Adrenal gland (tissue), 9 donors: ENCODE measurements at regions not wholly inside any gene's neighbourhood (a gene's known extent, or its start where the extent isn't known, plus 50 kb on each side); places are given as distances from the start of the nearest gene placed in this dataset.
"Not testable (repeated sequence)": the region's sequence is repeated elsewhere in the genome, so short reads cannot be mapped to it uniquely, and the experiment has no call there.

Source experiments
- DNase-seq, 7 donors: peaks; one replicate each; pipeline ENCODE4 v3.0.0-alpha.2; 2019 to 2020
- H3K27ac ChIP-seq, 5 donors: fragments of 200-600 bp; sonication (generic) in 4 of 5; 1 replicate in 3 of 5; 2 replicates in 2 of 5; pipeline versions ENCODE4 v1.5.1 to v1.8.0; 2016 to 2020; ENCODE audit warnings: mild to moderate bottlenecking in 1 of 5
- H3K27me3 ChIP-seq: fragments of 200-600 bp; 2 replicates; pipeline ENCODE4 v1.8.0; 2021
- H3K36me3 ChIP-seq, 2 donors: fragments of 200-600 bp; replicated peaks in 1 of 2; 1 replicate in 1 of 2; 2 replicates in 1 of 2; pipeline versions ENCODE4 v1.5.1 to v1.8.0; 2018 to 2022
- H3K4me1 ChIP-seq, 2 donors: fragments of 200-600 bp; replicated peaks in 1 of 2; 1 replicate in 1 of 2; 2 replicates in 1 of 2; pipeline versions ENCODE4 v1.5.1 to v1.8.0; 2018 to 2021
- H3K4me3 ChIP-seq, 4 donors: fragments of 200-600 bp; sonication (generic) in 3 of 4; one replicate each; pipeline ENCODE4 v1.5.1; 2016 to 2018
- H3K9me3 ChIP-seq, 3 donors: fragments of 200-600 bp; sonication (generic) in 1 of 3; replicated peaks in 1 of 3; 1 replicate in 2 of 3; 2 replicates in 1 of 3; pipeline versions ENCODE4 v1.5.1 to v1.8.0; 2016 to 2021
- CTCF ChIP-seq, 6 experiments: fragments of 450-650 bp in 4 of 6; fragments of 200-600 bp in 2 of 6; sonication (generic) in 1 of 6; IDR thresholded peaks; 1 replicate in 5 of 6; 2 replicates in 1 of 6; pipeline versions ENCODE4 v1.5.1 to v1.8.0; 2016 to 2021; ENCODE audit warnings: antibody characterized with exemption in 6 of 6, mild to moderate bottlenecking in 2 of 6, moderate library complexity in 1 of 6
- POLR2A ChIP-seq, 2 donors: fragments of 450-650 bp; IDR thresholded peaks; one replicate each; pipeline ENCODE4 v1.6.1; 2017; ENCODE audit warnings: antibody characterized with exemption in 2 of 2, mild to moderate bottlenecking in 2 of 2, moderate library complexity in 1 of 2
- WGBS, 4 donors: extraction: QIAGEN DNeasy Blood & Tissue Kit in 2 of 4; methylation state at CpG; one replicate each; pipeline versions ENCODE4 v1.1.5 to v1.1.7; 2013 to 2017; 5-methylcytosine and 5-hydroxymethylcytosine counted together
- intact Hi-C, 2 donors: fragments of 100-400 bp; cut with DNase I; formaldehyde crosslinking; loops; one replicate each; pipeline versions ENCODE4 v1.14.1 to v1.15.0; 2022 to 2023
- donor health status: healthy with polysubstance abuse.
- donor health status: Bipolar disorder and iron deficiency.
- donor health status: DM: yes; HTN: yes; CAD: no.
- donor health status: DM: no; HTN: no; CAD: no.
- donor health status: DM: no; HTN: no; CAD: no.

- Histone ChIP-seq H3K9me3 (no peaks in the 10 kb centered on the region), H3K36me3 (no peaks in the 10 kb centered on the region), H3K27me3 (no peaks in the 10 kb centered on the region), H3K4me1 (no peaks in the 10 kb centered on the region), H3K4me3 (no peak overlapping the region), H3K27ac (no peak overlapping the region)
- intact Hi-C loops, result no loop called here
- no peak for DNase-seq
- TF ChIP-seq POLR2A (IDR thresholded peaks at IDR 0.05), result no peak
- no peak for TF ChIP-seq CTCF (IDR thresholded peaks at IDR 0.05)
Observed at GRCh38 chr14:38567703-38568102, 311.8 kb upstream of the CLEC14A start.

- no peak for DNase-seq
- TF ChIP-seq CTCF (IDR thresholded peaks at IDR 0.05) (no peak), POLR2A (IDR thresholded peaks at IDR 0.05) (no peak)
- no peak overlapping the region for H3K4me3 ChIP-seq
- H3K27me3 ChIP-seq, result no peaks in the 10 kb centered on the region
- no peaks in the 10 kb centered on the region for H3K36me3 ChIP-seq
- no peak overlapping the region for H3K27ac ChIP-seq
- no peaks in the 10 kb centered on the region for H3K4me1 ChIP-seq
- no peaks in the 10 kb centered on the region for H3K9me3 ChIP-seq
- intact Hi-C loops, result no loop called here
Observed at GRCh38 chr14:38561657-38562056, 305.8 kb upstream of the CLEC14A start.

GRCh38 chr14:38559711-38560110 is 303.8 kb upstream of the CLEC14A start:
- intact Hi-C loops, result no loop called here
- Histone ChIP-seq H3K4me1 (no peaks in the 10 kb centered on the region), H3K4me3 (no peak overlapping the region), H3K9me3 (no peaks in the 10 kb centered on the region), H3K27me3 (no peaks in the 10 kb centered on the region), H3K36me3 (no peaks in the 10 kb centered on the region), H3K27ac (no peak overlapping the region)
- no peak for TF ChIP-seq POLR2A (IDR thresholded peaks at IDR 0.05)
- TF ChIP-seq CTCF (IDR thresholded peaks at IDR 0.05), result no peak
- 55 to 90% (median 72%) methylated on average over 1 to 2 of the region's 2 CpGs for WGBS, 4 donors
- DNase-seq, result no peak

GRCh38 chr14:38557391-38557790 is 301.5 kb upstream of the CLEC14A start:
- DNase-seq, H3K27ac ChIP-seq, H3K27me3 ChIP-seq, H3K9me3 ChIP-seq, H3K4me1 ChIP-seq, H3K4me3 ChIP-seq, H3K36me3 ChIP-seq, intact Hi-C loops: not testable (repeated sequence)

GRCh38 chr14:38556252-38556651 is 300.4 kb upstream of the CLEC14A start:
- no peaks in the 10 kb centered on the region for H3K36me3 ChIP-seq
- no peak overlapping the region for H3K27ac ChIP-seq
- no peaks in the 10 kb centered on the region for H3K4me1 ChIP-seq
- H3K4me3 ChIP-seq, result no peak overlapping the region
- H3K27me3 ChIP-seq, result no peaks in the 10 kb centered on the region
- 57 to 64% (median 57%) methylated on average over 1 of the region's 1 CpG for WGBS, 4 donors
- intact Hi-C loops, result no loop called here
- H3K9me3 ChIP-seq, result no peaks in the 10 kb centered on the region
- DNase-seq, result no peak
- TF ChIP-seq POLR2A (IDR thresholded peaks at IDR 0.05) (no peak), CTCF (IDR thresholded peaks at IDR 0.05) (no peak)
